Loucy (cell line): ENCODE measurements at regions not wholly inside any gene's neighbourhood (a gene's known extent, or its start where the extent isn't known, plus 50 kb on each side); places are given as distances from the start of the nearest gene placed in this dataset.

ENCODE experiments used
- H2AFZ ChIP-seq: fragments of 200-600 bp; sonication (generic); 2 replicates; pipeline ENCODE4 v1.6.0; 2016; ENCODE audit warnings: antibody characterized with exemption, mild to moderate bottlenecking, low read length, moderate library complexity
- H3F3A ChIP-seq: fragments of 200-600 bp; 2 replicates; pipeline ENCODE4 v1.6.0; 2016; ENCODE audit warnings: antibody characterized with exemption, low read depth, mild to moderate bottlenecking
- H3K27me3 ChIP-seq: fragments of 200-600 bp; sonication (generic); 2 replicates; pipeline ENCODE4 v1.6.1; 2014; ENCODE audit warnings: low read length, mild to moderate bottlenecking; ENCODE audit not compliant: insufficient read depth, poor library complexity, severe bottlenecking
- H3K36me3 ChIP-seq: fragments of 200-600 bp; sonication (generic); 2 replicates; pipeline ENCODE4 v1.6.1; 2016; ENCODE audit warnings: low read length; ENCODE audit not compliant: insufficient read depth
- H3K4me1 ChIP-seq: fragments of 200-600 bp; sonication (generic); 2 replicates; pipeline ENCODE4 v1.5.1; 2014; ENCODE audit warnings: low read length, mild to moderate bottlenecking; ENCODE audit not compliant: insufficient read depth, poor library complexity, severe bottlenecking
- H3K4me2 ChIP-seq: fragments of 200-600 bp; sonication (generic); 2 replicates; pipeline ENCODE4 v1.6.0; 2014; ENCODE audit warnings: antibody characterized with exemption, low read length, low read depth, mild to moderate bottlenecking; ENCODE audit not compliant: poor library complexity, severe bottlenecking
- H3K4me3 ChIP-seq: fragments of 200-600 bp; sonication (generic); 2 replicates; pipeline ENCODE4 v1.5.1; 2014; ENCODE audit warnings: low read length, mild to moderate bottlenecking, mixed read lengths; ENCODE audit not compliant: poor library complexity, severe bottlenecking
- H3K79me2 ChIP-seq: fragments of 200-600 bp; sonication (generic); 2 replicates; pipeline ENCODE4 v1.6.1; 2014; ENCODE audit warnings: low read length; ENCODE audit not compliant: insufficient read depth
- H3K9ac ChIP-seq: fragments of 200-600 bp; sonication (generic); 2 replicates; pipeline ENCODE4 v1.6.0; 2014; ENCODE audit warnings: mild to moderate bottlenecking, low read depth, low read length, moderate library complexity; ENCODE audit not compliant: poor library complexity, severe bottlenecking
- H3K9me2 ChIP-seq: fragments of 200-600 bp; sonication (generic); replicated peaks from 2 replicates; pipeline ENCODE4 v1.6.1; 2016; ENCODE audit warnings: low read depth, low read length, mixed read lengths
- H3K9me3 ChIP-seq: fragments of 200-600 bp; sonication (generic); 2 replicates; pipeline ENCODE4 v1.6.1; 2014; ENCODE audit warnings: mild to moderate bottlenecking, antibody characterized with exemption, low read length, low read depth; ENCODE audit not compliant: insufficient read depth
- H4K20me1 ChIP-seq: fragments of 200-600 bp; sonication (generic); 2 replicates; pipeline ENCODE4 v1.6.0; 2014; ENCODE audit warnings: antibody characterized with exemption, low read length, mild to moderate bottlenecking; ENCODE audit not compliant: insufficient read depth, poor library complexity, severe bottlenecking
- CTCF ChIP-seq: fragments of 200-600 bp; sonication (generic); conservative IDR thresholded peaks from 2 replicates; pipeline ENCODE4 v1.5.1; 2014; ENCODE audit warnings: mild to moderate bottlenecking, antibody characterized with exemption, low read length
- EZH2phosphoT487 ChIP-seq: fragments of 200-600 bp; IDR thresholded peaks from 2 replicates; pipeline ENCODE4 v1.6.1; 2018; ENCODE audit warnings: antibody characterized with exemption, mild to moderate bottlenecking, moderate library complexity, borderline replicate concordance

DNA sequence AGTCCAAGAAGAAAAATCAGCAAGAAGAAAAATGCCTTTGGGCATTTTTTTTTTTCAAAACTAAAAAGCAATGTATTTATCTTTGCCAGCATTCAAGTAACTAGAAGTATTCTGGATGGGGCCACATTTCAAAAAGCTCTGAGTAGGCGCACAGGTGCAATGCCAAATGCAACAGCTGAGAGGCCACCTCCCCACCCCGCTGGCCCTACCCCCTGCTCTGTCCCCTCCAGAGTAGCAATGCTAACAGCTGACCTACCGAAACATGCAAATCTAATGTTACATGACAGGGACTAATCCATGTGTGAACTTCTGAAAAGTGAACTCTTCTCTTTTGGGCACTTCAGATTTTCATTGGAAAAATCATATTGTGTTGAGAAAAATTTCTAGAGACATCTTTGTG is 153.7 kb upstream of the SLC38A2 start:
- no peak overlapping the region for H3K4me2 ChIP-seq
- no peaks in the 10 kb centered on the region for H3K9me2 ChIP-seq
- H3K27me3 ChIP-seq = no peaks in the 10 kb centered on the region
- no peak overlapping the region for H2AFZ ChIP-seq
- H3K4me3 ChIP-seq = no peak overlapping the region
- H4K20me1 ChIP-seq = no peaks in the 10 kb centered on the region
- no peaks in the 10 kb centered on the region for H3K36me3 ChIP-seq
- no peaks in the 10 kb centered on the region for H3K79me2 ChIP-seq
- H3K4me1 ChIP-seq = peaks cover 24% of the 10 kb centered on the region
- no peaks in the 10 kb centered on the region for H3F3A ChIP-seq
- no peak for TF ChIP-seq CTCF
- peaks cover 7% of the 10 kb centered on the region; the same call in 1 of the 2 replicates for H3K9me3 ChIP-seq
- no peak overlapping the region for H3K9ac ChIP-seq

DNA sequence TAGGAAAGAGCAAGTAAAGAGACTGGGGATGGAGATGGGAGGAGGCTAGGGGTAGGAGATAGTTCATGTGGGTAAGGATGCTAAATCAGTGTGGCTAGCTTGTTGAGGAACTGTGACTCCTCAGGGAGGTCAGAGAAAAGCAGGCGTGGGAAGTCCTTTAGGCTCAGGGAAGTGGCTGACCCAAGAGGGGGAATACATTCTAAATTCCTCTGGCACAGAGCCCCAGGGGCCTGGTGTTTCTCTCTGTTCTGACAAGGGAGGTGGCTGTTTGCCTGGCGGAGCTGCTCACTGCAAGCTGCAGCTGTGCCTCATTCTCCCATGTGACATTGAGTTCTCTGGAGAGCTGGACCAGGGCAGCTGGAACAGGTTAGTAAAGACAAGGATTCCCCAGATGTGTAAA is 152.2 kb upstream of the SLC38A2 start:
- Histone ChIP-seq H3K36me3 (no peaks in the 10 kb centered on the region), H3K9me3 (peaks cover 6% of the 10 kb centered on the region; the same call in 1 of the 2 replicates), H4K20me1 (no peaks in the 10 kb centered on the region), H3K9me2 (no peaks in the 10 kb centered on the region), H3F3A (no peaks in the 10 kb centered on the region), H3K4me1 (peaks cover 34% of the 10 kb centered on the region), H3K4me3 (no peak overlapping the region), H2AFZ (no peak overlapping the region), H3K9ac (no peak overlapping the region), H3K27me3 (no peaks in the 10 kb centered on the region), H3K79me2 (no peaks in the 10 kb centered on the region), H3K4me2 (no peak overlapping the region)
- TF ChIP-seq EZH2phosphoT487 (no peak), CTCF (no peak)

- peaks cover 34% of the 10 kb centered on the region for H3K4me1 ChIP-seq
- H3K4me3 ChIP-seq = peak overlapping the region; percentile 35
These were observed 151.5 kb upstream of the SLC38A2 start for GRCh38 chr12:46523863-46524770.

More at GRCh38 chr12:46523863-46524770, 151.5 kb upstream of the SLC38A2 start:
- Histone ChIP-seq H3F3A (no peaks in the 10 kb centered on the region), H2AFZ (no peak overlapping the region; the same call in 1 of the 2 replicates), H3K9ac (peak overlapping the region; percentile 19), H4K20me1 (no peaks in the 10 kb centered on the region), H3K9me3 (peaks cover 6% of the 10 kb centered on the region; the same call in 1 of the 2 replicates), H3K4me2 (peak overlapping the region; percentile 55), H3K27me3 (no peaks in the 10 kb centered on the region), H3K9me2 (no peaks in the 10 kb centered on the region), H3K79me2 (no peaks in the 10 kb centered on the region), H3K36me3 (no peaks in the 10 kb centered on the region)
- no peak for TF ChIP-seq EZH2phosphoT487
